OCI-LY7 (cell line): ENCODE measurements at regions not wholly inside any gene's neighbourhood (a gene's known extent, or its start where the extent isn't known, plus 50 kb on each side); places are given as distances from the start of the nearest gene placed in this dataset.

ENCODE experiments used
- EZH2phosphoT487 ChIP-seq: fragments of 200-600 bp; sonication (generic); IDR thresholded peaks from 2 replicates; pipeline ENCODE4 v1.6.1; 2018; ENCODE audit warnings: low read depth, borderline replicate concordance, mild to moderate bottlenecking, mixed run types, antibody characterized with exemption, low read length, moderate library complexity, mixed read lengths
- TF ChIP-seq, protein P1 (sequence below): fragments of 200-600 bp; sonication (generic); conservative IDR thresholded peaks from 2 replicates; pipeline ENCODE4 v1.5.1; 2014; ENCODE audit warnings: mild to moderate bottlenecking, antibody characterized with exemption, low read length, moderate library complexity, mixed read lengths

DNA sequence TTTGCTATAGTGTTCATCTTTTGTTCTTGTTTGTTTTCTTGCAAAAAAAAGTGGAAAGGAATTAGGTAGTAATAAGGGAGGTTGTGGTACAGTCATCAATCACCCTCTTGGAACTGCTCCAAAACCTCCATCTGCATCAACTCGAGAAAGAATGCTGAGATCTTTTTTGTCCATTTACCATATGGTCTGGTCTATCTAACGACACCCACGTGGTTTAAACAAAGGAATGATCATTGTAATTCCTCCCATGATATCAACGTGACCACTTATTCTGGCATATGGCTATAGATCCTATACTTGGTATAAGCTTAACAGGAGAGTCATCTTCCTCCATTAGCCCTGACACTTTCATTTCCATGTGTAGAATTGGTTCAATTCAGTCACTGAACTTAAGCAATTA lies 1025.3 kb upstream of the NXPH2 start:
- TF ChIP-seq, protein P1, sequence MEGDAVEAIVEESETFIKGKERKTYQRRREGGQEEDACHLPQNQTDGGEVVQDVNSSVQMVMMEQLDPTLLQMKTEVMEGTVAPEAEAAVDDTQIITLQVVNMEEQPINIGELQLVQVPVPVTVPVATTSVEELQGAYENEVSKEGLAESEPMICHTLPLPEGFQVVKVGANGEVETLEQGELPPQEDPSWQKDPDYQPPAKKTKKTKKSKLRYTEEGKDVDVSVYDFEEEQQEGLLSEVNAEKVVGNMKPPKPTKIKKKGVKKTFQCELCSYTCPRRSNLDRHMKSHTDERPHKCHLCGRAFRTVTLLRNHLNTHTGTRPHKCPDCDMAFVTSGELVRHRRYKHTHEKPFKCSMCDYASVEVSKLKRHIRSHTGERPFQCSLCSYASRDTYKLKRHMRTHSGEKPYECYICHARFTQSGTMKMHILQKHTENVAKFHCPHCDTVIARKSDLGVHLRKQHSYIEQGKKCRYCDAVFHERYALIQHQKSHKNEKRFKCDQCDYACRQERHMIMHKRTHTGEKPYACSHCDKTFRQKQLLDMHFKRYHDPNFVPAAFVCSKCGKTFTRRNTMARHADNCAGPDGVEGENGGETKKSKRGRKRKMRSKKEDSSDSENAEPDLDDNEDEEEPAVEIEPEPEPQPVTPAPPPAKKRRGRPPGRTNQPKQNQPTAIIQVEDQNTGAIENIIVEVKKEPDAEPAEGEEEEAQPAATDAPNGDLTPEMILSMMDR = no peak
- TF ChIP-seq EZH2phosphoT487 = no peak
